ENCODE measurements at regions not wholly inside any gene's neighbourhood (a gene's known extent, or its start where the extent isn't known, plus 50 kb on each side); places are given as distances from the start of the nearest gene placed in this dataset.

- TF ChIP-seq, protein P1, sequence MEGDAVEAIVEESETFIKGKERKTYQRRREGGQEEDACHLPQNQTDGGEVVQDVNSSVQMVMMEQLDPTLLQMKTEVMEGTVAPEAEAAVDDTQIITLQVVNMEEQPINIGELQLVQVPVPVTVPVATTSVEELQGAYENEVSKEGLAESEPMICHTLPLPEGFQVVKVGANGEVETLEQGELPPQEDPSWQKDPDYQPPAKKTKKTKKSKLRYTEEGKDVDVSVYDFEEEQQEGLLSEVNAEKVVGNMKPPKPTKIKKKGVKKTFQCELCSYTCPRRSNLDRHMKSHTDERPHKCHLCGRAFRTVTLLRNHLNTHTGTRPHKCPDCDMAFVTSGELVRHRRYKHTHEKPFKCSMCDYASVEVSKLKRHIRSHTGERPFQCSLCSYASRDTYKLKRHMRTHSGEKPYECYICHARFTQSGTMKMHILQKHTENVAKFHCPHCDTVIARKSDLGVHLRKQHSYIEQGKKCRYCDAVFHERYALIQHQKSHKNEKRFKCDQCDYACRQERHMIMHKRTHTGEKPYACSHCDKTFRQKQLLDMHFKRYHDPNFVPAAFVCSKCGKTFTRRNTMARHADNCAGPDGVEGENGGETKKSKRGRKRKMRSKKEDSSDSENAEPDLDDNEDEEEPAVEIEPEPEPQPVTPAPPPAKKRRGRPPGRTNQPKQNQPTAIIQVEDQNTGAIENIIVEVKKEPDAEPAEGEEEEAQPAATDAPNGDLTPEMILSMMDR (IDR thresholded peaks at IDR 0.05), result no peak
- no peak for TF ChIP-seq POLR2A (IDR thresholded peaks at IDR 0.05)
Observed at GRCh38 chr6:105592329-105592728, 189.4 kb upstream of the PREP start.
